BE2C (cell line): ENCODE measurements at regions not wholly inside any gene's neighbourhood (a gene's known extent, or its start where the extent isn't known, plus 50 kb on each side); places are given as distances from the start of the nearest gene placed in this dataset.

Experiments
- DNase-seq: peaks from one replicate; pipeline ENCODE4 v3.0.0-alpha.2; 2020
- H3K27me3 ChIP-seq: fragments of 250-450 bp; sonication (Bioruptor Pico); 2 replicates; pipeline ENCODE4 v1.5.1; 2020; ENCODE audit warnings: mild to moderate bottlenecking
- H3K36me3 ChIP-seq: fragments of 250-450 bp; sonication (Bioruptor Pico); 2 replicates; pipeline ENCODE4 v1.5.1; 2020; ENCODE audit warnings: mild to moderate bottlenecking
- H3K4me1 ChIP-seq: fragments of 250-450 bp; sonication (Bioruptor Pico); 2 replicates; pipeline ENCODE4 v1.5.1; 2020
- H3K4me3 ChIP-seq: 2 replicates; pipeline ENCODE4 v1.5.1; 2011; ENCODE audit warnings: low read depth, low read length
- H3K9me3 ChIP-seq: fragments of 250-450 bp; sonication (Bioruptor Pico); 2 replicates; pipeline ENCODE4 v1.5.1; 2020
- TF ChIP-seq, protein P1 (sequence below): IDR thresholded peaks from 2 replicates; pipeline ENCODE4 v1.5.1; 2012; ENCODE audit warnings: mild to moderate bottlenecking, low read depth, low read length

DNA sequence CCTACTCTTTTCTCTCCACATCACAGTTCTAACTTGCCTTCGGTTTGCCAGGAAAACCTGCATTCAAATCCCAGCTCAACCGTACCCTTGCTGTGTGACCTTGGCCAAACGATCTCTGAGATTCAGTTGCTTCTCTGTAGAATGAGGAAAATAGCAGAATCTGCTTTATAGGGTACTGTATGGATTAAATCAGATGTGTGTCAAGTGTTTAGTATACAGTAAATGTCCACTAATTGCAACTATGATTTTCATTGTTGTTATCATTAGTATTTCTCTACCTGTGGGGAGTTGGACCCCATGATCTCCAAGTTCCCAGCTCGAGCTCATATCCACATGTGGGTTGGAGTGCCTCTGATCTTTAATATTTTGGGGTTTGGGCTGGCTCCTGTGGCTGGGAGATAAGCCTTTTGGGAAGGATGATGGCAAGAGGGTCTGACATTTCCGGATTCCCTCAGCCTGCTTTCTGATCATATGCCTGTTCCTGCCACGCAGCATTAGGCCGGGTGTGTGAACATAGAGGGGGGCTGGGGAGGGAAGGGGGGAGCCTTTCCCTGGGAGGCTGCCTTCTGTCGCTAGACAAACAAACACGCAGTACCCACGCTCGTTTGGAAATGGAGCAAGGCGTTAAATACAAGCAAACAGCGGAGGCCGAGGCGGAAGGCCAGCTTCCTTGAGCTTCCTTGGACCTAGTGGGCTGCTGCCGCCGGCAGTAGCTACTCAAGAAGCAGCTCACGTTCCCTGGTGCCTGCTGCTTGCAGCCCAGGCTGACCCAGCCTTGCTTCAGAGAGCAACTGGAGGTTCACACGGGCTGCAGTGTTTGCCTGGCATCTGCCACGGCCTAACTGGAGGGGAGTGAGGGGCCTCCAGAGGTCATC is 213.5 kb upstream of the LHX5 start:
- no peak overlapping the region for H3K4me3 ChIP-seq
- peaks cover 3% of the 10 kb centered on the region; the same call in 1 of the 2 replicates for H3K27me3 ChIP-seq
- TF ChIP-seq, protein P1, sequence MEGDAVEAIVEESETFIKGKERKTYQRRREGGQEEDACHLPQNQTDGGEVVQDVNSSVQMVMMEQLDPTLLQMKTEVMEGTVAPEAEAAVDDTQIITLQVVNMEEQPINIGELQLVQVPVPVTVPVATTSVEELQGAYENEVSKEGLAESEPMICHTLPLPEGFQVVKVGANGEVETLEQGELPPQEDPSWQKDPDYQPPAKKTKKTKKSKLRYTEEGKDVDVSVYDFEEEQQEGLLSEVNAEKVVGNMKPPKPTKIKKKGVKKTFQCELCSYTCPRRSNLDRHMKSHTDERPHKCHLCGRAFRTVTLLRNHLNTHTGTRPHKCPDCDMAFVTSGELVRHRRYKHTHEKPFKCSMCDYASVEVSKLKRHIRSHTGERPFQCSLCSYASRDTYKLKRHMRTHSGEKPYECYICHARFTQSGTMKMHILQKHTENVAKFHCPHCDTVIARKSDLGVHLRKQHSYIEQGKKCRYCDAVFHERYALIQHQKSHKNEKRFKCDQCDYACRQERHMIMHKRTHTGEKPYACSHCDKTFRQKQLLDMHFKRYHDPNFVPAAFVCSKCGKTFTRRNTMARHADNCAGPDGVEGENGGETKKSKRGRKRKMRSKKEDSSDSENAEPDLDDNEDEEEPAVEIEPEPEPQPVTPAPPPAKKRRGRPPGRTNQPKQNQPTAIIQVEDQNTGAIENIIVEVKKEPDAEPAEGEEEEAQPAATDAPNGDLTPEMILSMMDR, result no peak
- no peaks in the 10 kb centered on the region for H3K36me3 ChIP-seq
- no peaks in the 10 kb centered on the region; the same call in 1 of the 2 replicates for H3K9me3 ChIP-seq
- no peak for DNase-seq
- no peaks in the 10 kb centered on the region for H3K4me1 ChIP-seq

DNA sequence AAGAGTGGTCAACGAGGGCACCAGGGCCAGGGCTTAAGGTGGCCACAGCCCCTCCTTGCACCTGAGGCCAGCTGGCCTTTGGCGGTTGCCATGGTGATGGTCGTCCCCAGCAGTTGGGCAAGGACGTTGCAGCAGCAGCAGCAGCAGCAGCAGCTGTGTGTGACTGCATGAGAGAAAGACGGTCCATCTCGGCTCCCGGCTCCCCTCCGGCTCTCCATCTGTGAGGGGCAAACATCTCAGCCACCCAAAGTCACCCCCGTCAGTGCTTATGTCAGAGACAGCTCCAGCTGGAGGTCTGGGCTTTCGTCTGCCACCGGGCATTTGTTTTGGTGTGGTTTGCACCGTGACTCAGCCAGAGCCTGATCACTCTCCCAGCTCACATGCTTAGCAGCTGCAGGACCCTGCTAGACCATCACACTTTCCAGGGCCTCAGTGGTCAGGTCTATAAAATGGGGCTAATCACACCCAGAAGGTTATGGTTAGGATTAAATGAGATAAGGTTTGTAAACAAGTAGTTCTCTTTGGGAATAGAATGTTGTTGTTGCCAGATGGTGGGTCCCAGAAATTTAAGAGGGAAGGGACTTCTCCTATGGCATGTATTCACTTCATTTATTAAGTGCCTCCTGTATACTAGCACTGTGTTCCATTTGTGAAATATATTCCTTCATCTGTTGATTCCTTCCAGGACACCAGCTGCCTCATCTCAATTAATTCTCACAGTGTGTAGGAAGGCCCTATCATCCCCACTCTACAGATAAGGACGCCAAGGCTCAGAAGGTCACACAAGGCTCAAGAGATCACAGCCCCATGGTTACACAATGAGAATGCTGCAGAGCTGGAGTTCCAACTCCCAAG is 212.6 kb upstream of the LHX5 start:
- DNase-seq, result no peak
- H3K4me1 ChIP-seq, result no peaks in the 10 kb centered on the region
- no peaks in the 10 kb centered on the region for H3K36me3 ChIP-seq
- H3K27me3 ChIP-seq, result peaks cover 4% of the 10 kb centered on the region; the same call in 1 of the 2 replicates
- no peaks in the 10 kb centered on the region for H3K9me3 ChIP-seq
- H3K4me3 ChIP-seq, result no peak overlapping the region
- TF ChIP-seq, protein P1, result no peak

DNA sequence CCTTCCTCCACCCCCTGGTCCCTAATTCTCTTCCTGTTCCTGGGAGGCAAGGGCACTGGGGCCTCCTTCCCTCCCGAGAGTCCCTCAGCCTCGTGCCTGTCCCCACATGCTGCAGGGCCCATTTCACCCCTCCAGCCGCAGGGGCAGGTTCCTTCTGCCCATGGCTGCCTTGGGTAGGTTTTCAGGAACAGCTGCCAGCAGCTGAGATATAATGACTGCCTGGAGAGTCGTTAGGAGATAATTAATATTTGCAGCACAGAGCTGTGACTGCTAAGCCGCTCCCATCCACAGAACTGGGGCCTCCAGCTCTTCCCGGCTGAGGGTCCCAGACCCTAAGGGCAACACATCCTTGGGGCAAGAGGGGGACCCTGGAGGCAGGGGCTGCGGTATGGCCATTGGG is 211.9 kb upstream of the LHX5 start:
- no peaks in the 10 kb centered on the region for H3K9me3 ChIP-seq
- TF ChIP-seq, protein P1, result no peak
- no peaks in the 10 kb centered on the region for H3K4me1 ChIP-seq
- no peak overlapping the region for H3K4me3 ChIP-seq
- no peaks in the 10 kb centered on the region for H3K36me3 ChIP-seq
- DNase-seq, result no peak
- H3K27me3 ChIP-seq, result peaks cover 10% of the 10 kb centered on the region

DNA sequence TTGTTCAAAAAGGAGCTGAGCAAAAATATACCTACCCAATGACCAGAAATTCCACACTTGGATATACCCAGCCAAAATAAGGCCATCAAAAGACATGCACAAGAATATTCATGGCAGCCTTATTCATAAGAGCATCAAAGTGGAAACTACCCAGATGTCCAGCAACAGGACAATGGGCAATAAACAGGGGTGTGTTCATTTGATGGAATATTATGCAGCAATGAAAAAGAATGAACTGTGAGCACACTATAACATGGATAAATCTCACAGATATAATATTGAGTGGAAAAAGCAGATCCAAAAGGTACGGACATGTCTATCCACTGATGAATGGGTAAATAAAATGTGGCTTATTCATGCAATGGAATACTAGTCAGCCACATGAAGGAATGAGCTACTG is 209.2 kb upstream of the LHX5 start:
- H3K36me3 ChIP-seq, result no peaks in the 10 kb centered on the region
- TF ChIP-seq, protein P1, result no peak
- H3K27me3 ChIP-seq, result peaks cover 24% of the 10 kb centered on the region
- no peaks in the 10 kb centered on the region for H3K9me3 ChIP-seq
- DNase-seq, result no peak
- H3K4me1 ChIP-seq, result no peaks in the 10 kb centered on the region
- H3K4me3 ChIP-seq, result no peak overlapping the region

DNA sequence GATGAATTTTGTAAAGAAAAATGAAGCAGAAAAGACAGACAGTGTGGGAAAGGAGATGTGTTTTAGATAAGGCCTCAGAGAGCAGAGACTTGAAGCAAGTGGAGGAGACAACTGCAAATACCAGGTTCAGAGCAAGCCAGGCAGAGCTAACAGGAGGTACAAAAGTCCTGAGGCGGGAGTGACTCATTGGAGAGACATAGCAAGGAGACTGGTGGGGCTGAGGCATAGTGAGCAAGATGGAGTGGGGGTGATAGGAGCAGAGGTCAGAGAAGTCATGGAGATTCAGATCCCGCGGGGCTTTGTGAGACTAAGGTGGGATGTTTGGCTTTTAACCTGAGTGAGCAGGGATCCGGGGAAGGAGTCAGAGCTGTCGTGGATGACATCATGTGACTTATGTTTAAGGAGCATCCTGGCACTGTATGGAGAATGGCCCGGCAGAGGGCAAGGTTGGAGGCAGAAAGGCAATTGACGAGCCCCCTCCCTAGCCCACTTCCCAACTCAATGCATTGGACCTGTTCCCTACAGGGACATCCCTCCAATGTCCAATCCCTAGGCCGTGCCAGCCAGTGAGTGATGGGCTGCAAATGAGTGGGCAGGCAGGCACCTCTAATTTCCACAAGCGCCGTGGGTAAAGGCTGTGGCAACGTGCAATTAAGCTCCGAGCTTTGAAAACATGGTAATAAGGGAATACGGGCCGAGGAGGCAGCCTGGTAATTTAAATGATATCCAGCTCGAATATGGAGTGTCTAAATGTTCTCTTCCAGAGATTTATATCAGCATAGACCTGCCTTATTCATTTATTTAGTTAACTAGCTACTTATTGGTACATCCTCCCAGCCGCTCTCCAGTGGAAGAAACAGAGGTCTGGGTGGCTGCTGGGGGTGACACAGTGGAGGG is 206.8 kb upstream of the LHX5 start:
- Histone ChIP-seq H3K36me3 (no peaks in the 10 kb centered on the region), H3K4me3 (no peak overlapping the region), H3K9me3 (no peaks in the 10 kb centered on the region), H3K4me1 (no peaks in the 10 kb centered on the region), H3K27me3 (peaks cover 44% of the 10 kb centered on the region)
- DNase-seq, result no peak
- TF ChIP-seq, protein P1, result no peak
